Suppressor macrophage treated with lipopolysaccharide for 4 hours (primary cell): ENCODE measurements at regions not wholly inside any gene's neighbourhood (a gene's known extent, or its start where the extent isn't known, plus 50 kb on each side); places are given as distances from the start of the nearest gene placed in this dataset.
"Not testable (repeated sequence)": the region's sequence is repeated elsewhere in the genome, so short reads cannot be mapped to it uniquely, and the experiment has no call there.

Experiments used
- DNase-seq: peaks from one replicate; pipeline ENCODE4 v3.0.0-alpha.2; 2020

GRCh38 chr2:123732563-123732962 lies 292.5 kb upstream of the CNTNAP5 start:
- no peak for DNase-seq

- peak; percentile 7 for DNase-seq
Observed at GRCh38 chr2:123737371-123737770, 287.7 kb upstream of the CNTNAP5 start.

- peak; percentile 77 for DNase-seq
Observed at GRCh38 chr2:123738643-123739042, 286.4 kb upstream of the CNTNAP5 start.

- DNase-seq, result peak; percentile 5
Observed at GRCh38 chr2:123746006-123746405, 279.1 kb upstream of the CNTNAP5 start.

- peak; percentile 9 for DNase-seq
Observed at GRCh38 chr2:123747326-123747725, 277.8 kb upstream of the CNTNAP5 start.

- no peak for DNase-seq
Observed at GRCh38 chr2:123762221-123762620, 262.9 kb upstream of the CNTNAP5 start.

DNA sequence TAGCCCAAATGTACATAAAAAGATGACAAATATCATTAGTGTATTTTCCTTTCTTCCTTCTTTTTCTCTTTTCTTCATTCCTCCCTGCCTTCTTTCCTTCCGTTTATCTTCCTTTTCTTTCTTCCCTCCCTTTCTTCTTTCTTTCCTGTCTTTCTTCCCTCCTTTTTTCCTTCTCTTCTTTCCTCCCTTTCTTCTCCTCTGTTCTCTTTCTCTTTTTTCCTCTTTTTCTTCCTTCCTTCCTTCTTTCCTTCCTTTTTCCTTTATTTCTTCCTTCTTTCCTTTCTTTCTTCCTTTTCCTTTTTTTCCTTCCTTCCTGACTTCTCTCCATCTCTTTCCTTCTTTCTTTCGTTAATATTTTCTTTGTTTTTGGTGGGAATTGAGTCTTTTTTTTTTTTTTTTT lies 256.9 kb upstream of the CNTNAP5 start:
- DNase-seq, result no peak

DNA sequence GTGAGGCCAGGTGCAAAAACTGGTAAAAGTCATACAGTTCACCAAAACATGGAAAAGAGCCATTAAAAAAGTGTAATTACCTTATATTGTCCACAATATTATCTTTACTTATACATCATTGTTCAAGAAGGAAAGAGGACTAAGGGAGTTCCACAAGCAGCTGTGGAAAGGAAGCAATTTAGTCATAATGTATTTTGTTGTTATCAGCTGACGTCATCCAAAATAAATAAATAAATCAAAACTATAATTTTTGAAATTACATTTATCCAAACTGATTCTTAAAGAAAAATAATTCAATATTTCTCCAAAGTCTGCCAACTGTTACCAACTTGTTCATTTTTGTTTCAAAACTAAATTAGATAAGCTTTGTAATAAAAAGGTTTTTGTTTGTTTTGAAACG lies 256.1 kb upstream of the CNTNAP5 start:
- no peak for DNase-seq

DNA sequence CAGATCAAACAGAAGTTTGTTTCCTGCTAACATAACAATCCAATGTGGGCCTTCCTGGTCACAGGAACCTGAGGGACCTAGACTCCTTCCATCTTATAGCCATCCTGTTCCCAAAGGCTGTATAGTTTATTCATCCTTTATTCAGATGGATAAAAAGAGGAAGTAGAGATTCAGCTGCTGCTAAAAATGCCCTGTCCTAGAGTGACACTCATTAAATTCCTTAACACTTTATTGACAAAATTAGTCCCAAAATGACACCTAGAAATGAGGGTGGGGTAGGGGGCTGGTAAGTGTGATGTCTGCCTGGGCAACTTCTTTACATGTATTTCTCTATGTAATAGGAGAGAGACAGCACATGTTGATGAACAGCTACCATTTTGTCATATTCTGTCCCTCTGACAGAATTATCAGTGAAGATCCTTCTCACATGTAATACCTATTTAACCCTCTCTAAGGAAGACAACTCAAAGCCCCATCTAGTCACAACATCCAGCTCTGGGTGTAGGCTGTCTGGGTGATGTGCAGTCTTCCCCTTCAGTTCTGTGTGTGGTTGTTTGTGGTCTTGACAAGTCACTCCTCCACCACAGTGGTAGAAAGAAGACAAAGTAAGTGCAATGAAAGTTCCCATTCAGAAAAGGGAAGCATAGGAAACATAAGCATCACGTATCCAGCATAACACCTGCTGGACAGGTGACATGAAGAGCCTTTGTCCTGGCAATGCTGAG lies 253.9 kb upstream of the CNTNAP5 start:
- no peak for DNase-seq

GRCh38 chr2:123771928-123772632 lies 253.0 kb upstream of the CNTNAP5 start:
- DNase-seq, result no peak

DNA sequence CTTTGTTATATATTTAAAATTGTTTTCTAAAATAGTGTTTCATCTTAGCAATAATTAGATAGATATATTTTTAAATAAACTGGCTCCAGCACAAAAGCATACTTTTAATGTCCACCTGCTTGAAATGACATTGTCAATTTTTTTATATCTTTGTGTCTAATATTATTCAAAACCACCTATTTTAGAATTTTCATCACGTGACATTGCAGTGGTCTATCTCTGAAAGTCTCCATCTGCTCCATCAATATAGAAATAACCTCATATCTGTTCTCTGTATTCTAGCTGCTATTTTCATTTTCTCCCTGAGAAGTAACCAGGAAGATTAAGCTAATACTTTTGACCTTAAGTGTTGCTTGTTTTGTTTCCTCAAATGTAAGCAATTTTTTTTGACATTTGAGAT lies 248.0 kb upstream of the CNTNAP5 start:
- no peak for DNase-seq

DNA sequence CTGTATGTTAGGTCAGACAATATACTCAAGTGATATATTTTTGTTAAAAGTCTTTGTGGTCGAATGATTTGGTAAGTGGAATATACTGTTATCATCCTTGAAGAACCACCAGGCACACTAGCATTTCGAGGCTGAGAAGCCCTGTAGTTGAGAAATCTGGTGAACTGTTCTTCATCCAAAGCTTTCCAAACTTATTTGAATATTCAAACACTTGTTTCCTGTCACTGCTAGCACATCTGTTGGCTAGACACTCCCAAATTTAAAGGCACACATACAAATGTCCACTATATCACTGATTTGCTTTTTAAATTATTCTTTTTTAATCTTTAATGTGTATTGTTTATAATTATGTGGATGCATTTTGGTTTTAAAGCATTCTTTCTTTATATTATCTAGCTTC lies 241.9 kb upstream of the CNTNAP5 start:
- DNase-seq, result no peak

GRCh38 chr2:123785332-123785731 lies 239.8 kb upstream of the CNTNAP5 start:
- DNase-seq, result no peak

- DNase-seq, result no peak
Observed at GRCh38 chr2:123791207-123791606, 233.9 kb upstream of the CNTNAP5 start.

DNA sequence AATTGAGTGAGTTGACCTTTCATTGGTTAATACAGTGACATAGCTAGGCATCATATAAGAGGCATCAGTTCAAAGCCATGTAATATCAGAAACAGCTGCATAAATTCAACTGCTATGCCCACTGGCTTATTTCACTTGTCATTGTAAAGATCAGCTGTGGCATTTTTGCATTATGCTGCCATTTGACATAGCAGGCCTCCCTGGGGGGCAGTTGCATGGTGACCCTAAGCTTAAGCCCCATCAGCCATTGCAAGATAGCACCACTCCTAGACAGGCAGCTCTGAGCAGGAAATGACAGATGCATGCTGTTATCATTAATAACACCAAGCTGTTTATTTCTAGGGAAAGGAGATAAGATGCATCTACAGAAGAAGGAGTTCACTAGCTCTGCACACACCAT lies 233.4 kb upstream of the CNTNAP5 start:
- no peak for DNase-seq

- not testable (repeated sequence) for DNase-seq
Observed at GRCh38 chr2:123804126-123804525, 221.0 kb upstream of the CNTNAP5 start.

- not testable (repeated sequence) for DNase-seq
Observed at GRCh38 chr2:123805746-123806145, 219.3 kb upstream of the CNTNAP5 start.

DNA sequence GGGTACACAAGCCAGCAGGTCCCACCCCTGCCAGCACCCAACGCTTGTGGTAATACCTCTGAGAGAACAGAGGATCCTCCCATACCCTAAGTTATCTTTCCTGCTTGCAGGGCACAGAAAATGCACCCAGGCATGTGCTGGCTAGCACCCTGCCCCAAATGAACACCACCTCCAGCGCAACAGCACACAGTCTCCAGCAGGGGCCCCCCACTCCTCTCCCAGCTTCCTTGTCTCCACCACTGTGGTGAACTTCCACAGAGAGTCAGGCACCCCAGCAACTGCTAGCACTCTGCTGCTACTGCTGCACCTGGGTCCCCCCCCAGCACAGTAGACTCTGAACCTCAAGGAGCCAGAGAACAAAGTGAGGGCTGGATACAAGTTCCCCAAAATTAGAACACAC lies 216.8 kb upstream of the CNTNAP5 start:
- DNase-seq, result no peak

GRCh38 chr2:123811846-123812245 lies 213.2 kb upstream of the CNTNAP5 start:
- no peak for DNase-seq

- no peak for DNase-seq
Observed at GRCh38 chr2:123816203-123816602, 208.9 kb upstream of the CNTNAP5 start.

- DNase-seq, result no peak
Observed at GRCh38 chr2:123816928-123817327, 208.2 kb upstream of the CNTNAP5 start.

DNA sequence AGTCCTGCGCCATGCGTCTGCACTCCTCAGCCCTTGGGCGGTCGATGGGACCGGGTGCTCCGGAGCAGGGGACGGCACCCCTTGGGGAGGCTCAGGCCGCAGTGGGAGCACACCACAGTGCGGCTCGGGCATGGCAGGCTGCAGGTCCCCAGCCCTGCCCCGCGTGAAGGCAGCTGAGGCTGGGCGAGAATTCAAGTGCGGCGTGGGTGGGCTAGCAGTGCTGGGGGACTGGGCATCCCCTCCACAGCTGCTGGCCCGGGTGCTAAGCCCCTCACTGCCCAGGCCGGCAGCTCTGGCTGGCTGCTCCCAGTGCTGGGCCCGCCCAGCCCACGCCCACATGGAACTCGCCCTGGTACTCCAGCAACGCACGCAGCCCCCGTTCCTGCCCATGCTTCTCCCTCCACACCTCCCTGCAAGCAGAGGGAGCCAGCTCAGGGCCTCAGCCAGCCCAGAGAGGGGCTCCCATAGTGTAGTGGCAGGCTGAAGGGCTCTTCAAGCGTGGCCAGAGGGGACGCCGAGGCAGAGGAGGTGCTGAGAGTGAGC lies 198.3 kb upstream of the CNTNAP5 start:
- no peak for DNase-seq

GRCh38 chr2:123839326-123839725 lies 185.8 kb upstream of the CNTNAP5 start:
- DNase-seq, result no peak

DNA sequence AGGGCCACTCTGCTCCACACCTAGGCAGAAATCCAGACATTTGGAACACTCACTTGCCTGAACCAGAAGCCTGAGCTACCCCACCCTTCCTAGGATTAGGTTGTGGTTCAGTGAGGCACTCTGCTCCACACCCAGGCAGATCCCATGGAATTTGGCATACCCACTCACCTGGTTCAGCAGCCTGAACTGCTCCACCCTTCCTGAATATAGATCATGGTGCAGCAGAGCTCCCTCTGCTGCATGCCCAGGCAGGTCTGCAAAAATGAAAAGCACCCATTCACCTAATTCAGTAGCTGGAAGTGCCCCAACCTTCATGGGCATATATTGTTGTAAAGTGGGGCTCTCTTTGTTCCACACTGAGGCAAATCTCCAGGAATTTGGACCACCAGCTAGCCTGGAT lies 185.1 kb upstream of the CNTNAP5 start:
- DNase-seq, result no peak
